Thymus (tissue), 11 donors: ENCODE measurements at regions not wholly inside any gene's neighbourhood (a gene's known extent, or its start where the extent isn't known, plus 50 kb on each side); places are given as distances from the start of the nearest gene placed in this dataset.

Experiments used
- DNase-seq, 9 donors: peaks; one replicate each; pipeline ENCODE4 v3.0.0-alpha.2; 2013; ENCODE audit warnings: low spot score in 9 of 9, low read depth in 6 of 9, missing footprints in 1 of 9
- H3K27ac ChIP-seq, 2 donors: one replicate each; pipeline ENCODE4 v1.5.1; 2013; ENCODE audit warnings: control low read depth in 1 of 2, low read depth in 1 of 2, low read length in 1 of 2, mild to moderate bottlenecking in 1 of 2, moderate library complexity in 1 of 2
- H3K27me3 ChIP-seq, 2 donors: one replicate each; pipeline ENCODE4 v1.5.1; 2013; ENCODE audit warnings: low read length in 1 of 2; ENCODE audit not compliant: control insufficient read depth in 2 of 2, insufficient read depth in 1 of 2
- H3K36me3 ChIP-seq, 2 donors: one replicate each; pipeline ENCODE4 v1.5.1; 2013; ENCODE audit warnings: low read length in 1 of 2, mild to moderate bottlenecking in 1 of 2, moderate library complexity in 1 of 2; ENCODE audit not compliant: control insufficient read depth in 2 of 2, insufficient read depth in 2 of 2
- H3K4me1 ChIP-seq, 2 donors: one replicate each; pipeline ENCODE4 v1.5.1; 2013; ENCODE audit warnings: low read length in 2 of 2; ENCODE audit not compliant: control insufficient read depth in 2 of 2, insufficient read depth in 2 of 2
- H3K4me3 ChIP-seq, 2 donors: one replicate each; pipeline ENCODE4 v1.5.1; 2013; ENCODE audit warnings: low read length in 2 of 2, control low read depth in 1 of 2, mild to moderate bottlenecking in 1 of 2
- H3K9me3 ChIP-seq, 2 donors: one replicate each; pipeline ENCODE4 v1.5.1; 2013; ENCODE audit warnings: low read length in 1 of 2, mild to moderate bottlenecking in 1 of 2; ENCODE audit not compliant: control insufficient read depth in 2 of 2, insufficient read depth in 1 of 2
- WGBS: extraction: QIAGEN DNeasy Blood & Tissue Kit; methylation state at CpG from one replicate; pipeline ENCODE4 v1.1.7; 2013; 5-methylcytosine and 5-hydroxymethylcytosine counted together
- donor health status: healthy.

GRCh38 chr6:90913266-90913960 is 326.5 kb upstream of the MAP3K7 start:
- H3K27me3 ChIP-seq, result no peaks in the 10 kb centered on the region
- H3K4me1 ChIP-seq, result no peaks in the 10 kb centered on the region
- WGBS, result 87% methylated on average over 2 of the region's 2 CpGs
- DNase-seq, result no peak
- no peaks in the 10 kb centered on the region for H3K36me3 ChIP-seq
- peaks cover 0 to 7% of the 10 kb centered on the region in 2 donors for H3K9me3 ChIP-seq
- no peak overlapping the region for H3K4me3 ChIP-seq
- H3K27ac ChIP-seq, result no peak overlapping the region

DNA sequence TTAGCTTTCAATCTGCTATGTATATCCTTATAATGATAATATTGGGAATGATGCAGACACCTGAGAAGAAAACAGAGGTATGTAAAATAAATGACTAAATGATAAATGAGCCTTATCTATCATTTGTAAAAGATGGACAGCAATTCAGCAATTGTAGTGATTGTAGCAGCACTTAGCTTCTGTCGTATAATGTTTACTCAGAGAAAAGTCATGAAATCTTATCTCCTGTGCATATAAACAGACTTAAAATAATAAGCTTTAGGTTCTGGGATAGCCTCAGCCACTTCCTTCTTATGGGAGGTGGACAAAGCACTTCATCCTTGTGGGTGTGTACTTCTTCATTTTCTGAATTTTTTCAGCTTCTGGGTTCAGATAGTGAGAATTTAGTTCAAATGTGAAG is 324.8 kb upstream of the MAP3K7 start:
- WGBS, result 96% methylated on average over 1 of the region's 1 CpG
- H3K9me3 ChIP-seq, result peaks cover 0 to 7% of the 10 kb centered on the region in 2 donors
- no peak overlapping the region for H3K4me3 ChIP-seq
- H3K27ac ChIP-seq, result no peak overlapping the region
- no peaks in the 10 kb centered on the region for H3K27me3 ChIP-seq
- no peak for DNase-seq
- no peaks in the 10 kb centered on the region for H3K4me1 ChIP-seq
- H3K36me3 ChIP-seq, result no peaks in the 10 kb centered on the region

- WGBS, result 99% methylated on average over 6 of the region's 6 CpGs
- H3K9me3 ChIP-seq, result peaks cover 0 to 7% of the 10 kb centered on the region in 2 donors
- no peak overlapping the region for H3K27ac ChIP-seq
Observed at GRCh38 chr6:90910893-90911292, 324.0 kb upstream of the MAP3K7 start.

DNA sequence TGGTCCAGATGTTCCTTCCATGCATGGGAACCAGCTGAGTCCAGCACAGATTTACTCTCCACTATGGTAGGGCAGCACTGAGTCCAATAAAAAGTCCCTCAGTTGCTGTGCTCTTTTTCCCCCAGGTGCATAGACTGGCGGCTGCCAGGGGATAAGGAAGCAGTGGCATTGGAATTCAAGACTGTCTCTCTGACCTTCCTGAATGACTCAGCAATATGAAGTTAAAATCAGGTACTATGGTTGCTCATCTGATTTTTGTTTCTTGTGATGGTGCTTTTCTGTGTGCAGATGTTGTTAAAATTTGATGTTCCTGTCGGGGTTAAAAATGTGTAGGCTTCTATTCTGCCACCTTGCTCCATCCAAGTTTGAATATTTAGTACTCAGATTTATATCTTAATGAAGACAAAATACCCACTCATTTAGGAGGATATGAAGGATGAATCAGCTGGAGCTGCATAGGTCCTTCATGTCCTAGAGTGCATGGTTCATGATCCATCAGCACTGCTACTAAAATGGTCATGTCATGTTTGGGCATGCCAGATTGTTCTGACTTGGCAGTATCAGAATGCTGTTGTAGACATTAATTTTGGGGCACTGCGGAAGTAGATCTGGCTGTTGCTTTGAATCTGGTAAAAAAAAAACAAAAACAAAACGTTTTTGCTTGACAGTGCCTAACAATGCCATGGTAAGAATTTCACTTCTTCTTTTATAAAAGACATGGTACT is 321.2 kb upstream of the MAP3K7 start:
- no peak for DNase-seq
- H3K9me3 ChIP-seq, result no peaks in the 10 kb centered on the region
- no peak overlapping the region for H3K27ac ChIP-seq
- WGBS, result 78% methylated on average over 4 of the region's 4 CpGs
- no peaks in the 10 kb centered on the region for H3K36me3 ChIP-seq
- no peaks in the 10 kb centered on the region for H3K4me1 ChIP-seq
- no peak overlapping the region for H3K4me3 ChIP-seq
- no peaks in the 10 kb centered on the region for H3K27me3 ChIP-seq

More at GRCh38 chr6:90910893-90911292, 324.0 kb upstream of the MAP3K7 start:
- no peaks in the 10 kb centered on the region for H3K4me1 ChIP-seq
- no peak overlapping the region for H3K4me3 ChIP-seq
- DNase-seq, result no peak
- no peaks in the 10 kb centered on the region for H3K27me3 ChIP-seq
- no peaks in the 10 kb centered on the region for H3K36me3 ChIP-seq

DNA sequence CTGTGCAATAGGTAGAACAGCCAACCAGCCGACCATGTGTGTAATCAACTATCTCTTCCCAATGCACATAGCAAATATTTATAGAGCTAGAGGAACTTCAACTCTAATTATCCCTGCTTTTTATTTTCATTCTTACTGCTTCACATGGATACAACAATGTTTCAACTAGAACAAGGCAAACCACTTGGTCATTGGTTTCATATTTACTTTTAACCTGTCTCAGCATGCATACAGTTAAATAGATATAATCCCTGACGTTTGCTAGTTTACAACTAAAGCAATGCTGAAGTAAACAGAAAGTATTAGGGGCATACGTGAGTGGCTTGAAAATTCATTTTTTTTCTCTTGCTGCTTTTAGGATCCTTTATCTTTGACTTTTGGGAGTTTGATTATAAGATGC is 318.5 kb upstream of the MAP3K7 start:
- H3K36me3 ChIP-seq, result no peaks in the 10 kb centered on the region
- 96% methylated on average over 3 of the region's 3 CpGs for WGBS
- H3K27ac ChIP-seq, result no peak overlapping the region
- no peaks in the 10 kb centered on the region for H3K9me3 ChIP-seq
- no peaks in the 10 kb centered on the region for H3K4me1 ChIP-seq
- no peaks in the 10 kb centered on the region for H3K27me3 ChIP-seq
- no peak for DNase-seq
- H3K4me3 ChIP-seq, result no peak overlapping the region

DNA sequence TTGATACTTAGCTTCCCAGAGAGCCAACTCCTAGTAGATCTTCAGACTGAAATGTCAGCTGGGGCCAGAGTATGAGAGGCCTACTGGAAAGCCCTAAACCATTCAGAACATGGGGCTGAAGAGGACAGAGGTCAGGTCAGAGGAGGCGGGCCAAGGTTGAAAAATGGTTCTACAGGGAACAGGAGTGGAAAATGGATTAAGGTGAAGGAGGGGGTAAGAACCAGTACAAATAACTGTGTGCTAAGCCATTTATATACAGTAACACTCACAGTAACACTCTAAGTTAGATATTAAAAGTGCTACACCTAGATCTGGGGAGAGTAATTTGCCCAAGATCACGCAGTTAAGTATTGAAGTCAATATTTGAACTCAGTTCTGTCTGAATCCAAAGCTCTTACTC is 313.2 kb upstream of the MAP3K7 start:
- Histone ChIP-seq H3K4me1 (no peaks in the 10 kb centered on the region), H3K27me3 (no peaks in the 10 kb centered on the region), H3K9me3 (no peaks in the 10 kb centered on the region), H3K36me3 (no peaks in the 10 kb centered on the region), H3K4me3 (no peak overlapping the region), H3K27ac (no peak overlapping the region)
- no peak for DNase-seq
- WGBS, result 97% methylated on average over 2 of the region's 2 CpGs

- Histone ChIP-seq H3K36me3 (no peaks in the 10 kb centered on the region), H3K27me3 (no peaks in the 10 kb centered on the region), H3K27ac (no peak overlapping the region), H3K9me3 (no peaks in the 10 kb centered on the region), H3K4me1 (no peaks in the 10 kb centered on the region), H3K4me3 (no peak overlapping the region)
- DNase-seq, result no peak
- 83% methylated on average over 4 of the region's 4 CpGs for WGBS
Observed at GRCh38 chr6:90898763-90899162, 311.9 kb upstream of the MAP3K7 start.

GRCh38 chr6:90896075-90896547 is 309.2 kb upstream of the MAP3K7 start:
- Histone ChIP-seq H3K27me3 (no peaks in the 10 kb centered on the region), H3K4me1 (no peaks in the 10 kb centered on the region), H3K4me3 (no peak overlapping the region), H3K36me3 (no peaks in the 10 kb centered on the region), H3K9me3 (no peaks in the 10 kb centered on the region), H3K27ac (no peak overlapping the region)
- no peak for DNase-seq
- 75% methylated on average over 3 of the region's 3 CpGs for WGBS

DNA sequence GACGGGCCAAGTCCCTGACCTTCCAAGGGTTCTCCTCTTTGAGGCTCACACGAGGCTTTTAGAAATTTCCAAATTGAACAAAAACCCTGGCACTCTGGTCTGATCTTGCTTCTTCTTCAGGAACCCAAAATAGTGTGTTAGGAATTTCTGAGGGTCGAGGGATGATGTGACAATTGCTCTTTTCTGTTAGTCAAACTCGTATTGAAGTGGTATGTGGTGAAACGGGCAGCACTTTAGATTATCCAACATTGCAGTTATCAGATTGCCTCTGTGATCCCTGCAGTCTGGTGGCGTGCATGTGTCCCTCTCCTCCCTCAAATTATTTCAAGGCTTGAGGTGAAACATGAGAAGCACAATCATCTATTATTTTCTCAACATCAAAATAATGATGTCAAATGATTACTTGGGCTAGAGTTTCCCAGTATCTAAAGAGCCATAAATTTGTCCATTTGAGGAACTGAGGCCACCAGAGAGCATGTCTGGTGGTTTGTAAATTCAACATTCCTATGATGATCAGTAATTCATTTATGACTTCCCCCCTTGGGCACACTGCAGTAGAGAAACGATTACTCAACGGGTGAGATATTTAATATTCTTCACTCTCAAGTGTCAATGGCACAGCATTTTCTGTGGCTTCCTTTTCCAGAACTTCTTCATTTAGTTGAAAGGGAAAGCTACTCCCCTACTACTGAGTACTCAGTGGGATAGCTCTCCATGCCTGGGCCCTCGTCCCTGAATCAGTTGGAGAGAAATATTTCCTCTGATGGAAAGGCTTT is 308.6 kb upstream of the MAP3K7 start:
- 76% methylated on average over 9 of the region's 9 CpGs for WGBS
- no peak overlapping the region for H3K27ac ChIP-seq
- no peaks in the 10 kb centered on the region for H3K9me3 ChIP-seq
- no peak overlapping the region for H3K4me3 ChIP-seq
- H3K36me3 ChIP-seq, result no peaks in the 10 kb centered on the region
- H3K4me1 ChIP-seq, result no peaks in the 10 kb centered on the region
- no peak for DNase-seq
- H3K27me3 ChIP-seq, result no peaks in the 10 kb centered on the region
